ENCODE measurements at regions not wholly inside any gene's neighbourhood (a gene's known extent, or its start where the extent isn't known, plus 50 kb on each side); places are given as distances from the start of the nearest gene placed in this dataset.
A peak's percentile ranks its signal among the peaks of the same experiment; 100 is the strongest.

- peaks cover 29% of the 10 kb centered on the region for H3K4me1 Mint-ChIP-seq (ENCODE audit: unreplicated experiment)
- TF ChIP-seq CTCF (IDR thresholded peaks at IDR 0.05): no peak
- no peaks in the 10 kb centered on the region for H3K27me3 Mint-ChIP-seq (ENCODE audit: unreplicated experiment)
- H3K9me3 Mint-ChIP-seq (ENCODE audit: unreplicated experiment): no peaks in the 10 kb centered on the region
- no peaks in the 10 kb centered on the region for H3K36me3 Mint-ChIP-seq (ENCODE audit: unreplicated experiment)
- no peak for DNase-seq (ENCODE audit: extremely low spot score, unreplicated experiment)
- H3K27ac Mint-ChIP-seq (ENCODE audit: unreplicated experiment): no peak overlapping the region
- H3K4me3 Mint-ChIP-seq (ENCODE audit: unreplicated experiment): no peak overlapping the region
Observed at GRCh38 chr2:195537811-195538210, 119.2 kb upstream of the SLC39A10 start.

GRCh38 chr2:195536906-195537305 is 120.1 kb upstream of the SLC39A10 start:
- H3K27ac Mint-ChIP-seq (ENCODE audit: unreplicated experiment): no peak overlapping the region
- H3K4me3 Mint-ChIP-seq (ENCODE audit: unreplicated experiment): no peak overlapping the region

GRCh38 chr2:195535911-195536522 is 121.0 kb upstream of the SLC39A10 start:
- no peak overlapping the region for H3K4me3 Mint-ChIP-seq (ENCODE audit: unreplicated experiment)
- no peak for DNase-seq (ENCODE audit: extremely low spot score, unreplicated experiment)
- no peaks in the 10 kb centered on the region for H3K27me3 Mint-ChIP-seq (ENCODE audit: unreplicated experiment)
- no peaks in the 10 kb centered on the region for H3K9me3 Mint-ChIP-seq (ENCODE audit: unreplicated experiment)
- H3K36me3 Mint-ChIP-seq (ENCODE audit: unreplicated experiment): no peaks in the 10 kb centered on the region
- peaks cover 44% of the 10 kb centered on the region for H3K4me1 Mint-ChIP-seq (ENCODE audit: unreplicated experiment)
- no peak for TF ChIP-seq CTCF (IDR thresholded peaks at IDR 0.05)
- no peak overlapping the region for H3K27ac Mint-ChIP-seq (ENCODE audit: unreplicated experiment)

More at GRCh38 chr2:195536906-195537305, 120.1 kb upstream of the SLC39A10 start:
- Mint-ChIP-seq H3K4me1 (ENCODE audit: unreplicated experiment) (peaks cover 38% of the 10 kb centered on the region), H3K36me3 (ENCODE audit: unreplicated experiment) (no peaks in the 10 kb centered on the region), H3K9me3 (ENCODE audit: unreplicated experiment) (no peaks in the 10 kb centered on the region), H3K27me3 (ENCODE audit: unreplicated experiment) (no peaks in the 10 kb centered on the region)
- no peak for TF ChIP-seq CTCF (IDR thresholded peaks at IDR 0.05)
- no peak for DNase-seq (ENCODE audit: extremely low spot score, unreplicated experiment)

- no peaks in the 10 kb centered on the region for H3K36me3 Mint-ChIP-seq (ENCODE audit: unreplicated experiment)
- peak overlapping the region; percentile 96 for H3K27ac Mint-ChIP-seq (ENCODE audit: unreplicated experiment)
- no peak overlapping the region for H3K4me3 Mint-ChIP-seq (ENCODE audit: unreplicated experiment)
- no peak for TF ChIP-seq CTCF (IDR thresholded peaks at IDR 0.05)
- H3K27me3 Mint-ChIP-seq (ENCODE audit: unreplicated experiment): no peaks in the 10 kb centered on the region
- peaks cover 44% of the 10 kb centered on the region for H3K4me1 Mint-ChIP-seq (ENCODE audit: unreplicated experiment)
- H3K9me3 Mint-ChIP-seq (ENCODE audit: unreplicated experiment): no peaks in the 10 kb centered on the region
- DNase-seq (ENCODE audit: extremely low spot score, unreplicated experiment): no peak
Observed at GRCh38 chr2:195534971-195535370, 122.1 kb upstream of the SLC39A10 start.

- no peak for DNase-seq (ENCODE audit: extremely low spot score, unreplicated experiment)
- peaks cover 44% of the 10 kb centered on the region for H3K4me1 Mint-ChIP-seq (ENCODE audit: unreplicated experiment)
- peak overlapping the region; percentile 50 for H3K4me3 Mint-ChIP-seq (ENCODE audit: unreplicated experiment)
- TF ChIP-seq CTCF (IDR thresholded peaks at IDR 0.05): peak; percentile 36
- no peaks in the 10 kb centered on the region for H3K36me3 Mint-ChIP-seq (ENCODE audit: unreplicated experiment)
- peak overlapping the region; percentile 96 for H3K27ac Mint-ChIP-seq (ENCODE audit: unreplicated experiment)
- H3K9me3 Mint-ChIP-seq (ENCODE audit: unreplicated experiment): no peaks in the 10 kb centered on the region
- H3K27me3 Mint-ChIP-seq (ENCODE audit: unreplicated experiment): no peaks in the 10 kb centered on the region
Observed at GRCh38 chr2:195533771-195534642, 123.0 kb upstream of the SLC39A10 start.

Data from osteocyte (in vitro differentiated cells).